ENCODE measurements at regions not wholly inside any gene's neighbourhood (a gene's known extent, or its start where the extent isn't known, plus 50 kb on each side); places are given as distances from the start of the nearest gene placed in this dataset.

DNA sequence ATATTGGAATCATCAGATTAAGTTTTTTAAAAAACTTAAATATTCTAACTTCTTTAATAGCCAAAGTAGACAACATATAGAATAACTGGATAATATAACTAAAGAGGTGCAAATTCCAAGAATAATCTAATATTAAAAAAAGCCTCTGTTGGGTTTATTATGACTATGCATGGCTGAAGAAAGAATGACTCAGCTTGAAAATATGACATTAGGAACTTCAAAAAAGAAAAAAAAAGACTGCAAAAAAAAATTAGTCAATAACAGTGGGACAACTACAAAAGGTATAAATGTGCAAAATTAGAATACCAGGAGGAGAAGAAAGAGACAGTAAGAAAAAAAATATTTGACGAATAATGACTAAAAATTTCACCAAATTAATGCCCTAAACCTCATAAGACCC lies 1178.0 kb downstream of the JRKL start:
- TF ChIP-seq EZH2 (IDR thresholded peaks at IDR 0.05; ENCODE audit: borderline replicate concordance, low read depth, low read length, poor library complexity, severe bottlenecking): no peak
- TF ChIP-seq, protein P1, sequence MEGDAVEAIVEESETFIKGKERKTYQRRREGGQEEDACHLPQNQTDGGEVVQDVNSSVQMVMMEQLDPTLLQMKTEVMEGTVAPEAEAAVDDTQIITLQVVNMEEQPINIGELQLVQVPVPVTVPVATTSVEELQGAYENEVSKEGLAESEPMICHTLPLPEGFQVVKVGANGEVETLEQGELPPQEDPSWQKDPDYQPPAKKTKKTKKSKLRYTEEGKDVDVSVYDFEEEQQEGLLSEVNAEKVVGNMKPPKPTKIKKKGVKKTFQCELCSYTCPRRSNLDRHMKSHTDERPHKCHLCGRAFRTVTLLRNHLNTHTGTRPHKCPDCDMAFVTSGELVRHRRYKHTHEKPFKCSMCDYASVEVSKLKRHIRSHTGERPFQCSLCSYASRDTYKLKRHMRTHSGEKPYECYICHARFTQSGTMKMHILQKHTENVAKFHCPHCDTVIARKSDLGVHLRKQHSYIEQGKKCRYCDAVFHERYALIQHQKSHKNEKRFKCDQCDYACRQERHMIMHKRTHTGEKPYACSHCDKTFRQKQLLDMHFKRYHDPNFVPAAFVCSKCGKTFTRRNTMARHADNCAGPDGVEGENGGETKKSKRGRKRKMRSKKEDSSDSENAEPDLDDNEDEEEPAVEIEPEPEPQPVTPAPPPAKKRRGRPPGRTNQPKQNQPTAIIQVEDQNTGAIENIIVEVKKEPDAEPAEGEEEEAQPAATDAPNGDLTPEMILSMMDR (conservative IDR thresholded peaks at IDR 0.05; ENCODE audit: low read depth, low read length): no peak

Measured in A673 (cell line).